ENCODE measurements at regions not wholly inside any gene's neighbourhood (a gene's known extent, or its start where the extent isn't known, plus 50 kb on each side); places are given as distances from the start of the nearest gene placed in this dataset.
"Not testable (repeated sequence)": the region's sequence is repeated elsewhere in the genome, so short reads cannot be mapped to it uniquely, and the experiment has no call there.

DNA sequence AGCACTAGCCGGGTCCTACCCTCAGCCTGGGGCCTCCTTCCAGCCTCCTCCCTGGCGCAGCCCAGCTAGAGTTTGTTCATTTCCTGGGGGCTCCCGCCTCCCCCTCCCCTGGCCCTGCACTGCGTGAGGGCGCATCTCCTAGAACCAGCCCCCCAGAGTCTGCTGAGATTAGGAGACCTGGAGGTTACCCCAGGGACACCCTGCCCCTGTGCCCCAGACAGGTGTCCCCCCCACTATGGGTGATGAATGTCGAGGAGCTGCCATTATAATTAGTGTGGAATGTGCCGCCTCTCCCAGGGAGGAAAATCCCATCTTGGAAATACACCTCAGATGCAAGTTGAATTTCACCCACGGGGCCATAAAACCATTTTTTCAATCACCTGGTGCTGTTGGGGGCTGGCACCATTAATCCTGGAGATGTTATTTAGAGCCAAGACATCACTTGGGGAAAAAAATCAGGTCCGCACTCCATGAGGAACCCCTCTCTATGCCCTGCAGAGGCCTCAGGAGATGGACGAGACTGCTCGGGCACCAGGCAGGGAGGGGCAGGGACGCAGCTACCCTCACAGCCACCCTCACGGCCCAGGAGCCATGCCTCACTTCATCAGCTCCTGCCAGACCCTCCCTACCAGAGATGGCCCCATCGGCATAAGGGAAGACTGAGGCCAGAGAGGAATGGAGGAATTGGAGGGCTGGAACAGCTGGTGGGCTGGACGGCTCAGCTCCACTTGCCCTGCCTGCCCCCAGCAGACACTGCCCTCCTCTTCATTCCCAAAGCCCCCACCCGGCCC lies 197.5 kb downstream of the IGLL1 start:
- DNase-seq (ENCODE audit: low spot score) (no peak), ATAC-seq (ENCODE audit: low FRiP score) (no peak)
- TF ChIP-seq, protein P1, sequence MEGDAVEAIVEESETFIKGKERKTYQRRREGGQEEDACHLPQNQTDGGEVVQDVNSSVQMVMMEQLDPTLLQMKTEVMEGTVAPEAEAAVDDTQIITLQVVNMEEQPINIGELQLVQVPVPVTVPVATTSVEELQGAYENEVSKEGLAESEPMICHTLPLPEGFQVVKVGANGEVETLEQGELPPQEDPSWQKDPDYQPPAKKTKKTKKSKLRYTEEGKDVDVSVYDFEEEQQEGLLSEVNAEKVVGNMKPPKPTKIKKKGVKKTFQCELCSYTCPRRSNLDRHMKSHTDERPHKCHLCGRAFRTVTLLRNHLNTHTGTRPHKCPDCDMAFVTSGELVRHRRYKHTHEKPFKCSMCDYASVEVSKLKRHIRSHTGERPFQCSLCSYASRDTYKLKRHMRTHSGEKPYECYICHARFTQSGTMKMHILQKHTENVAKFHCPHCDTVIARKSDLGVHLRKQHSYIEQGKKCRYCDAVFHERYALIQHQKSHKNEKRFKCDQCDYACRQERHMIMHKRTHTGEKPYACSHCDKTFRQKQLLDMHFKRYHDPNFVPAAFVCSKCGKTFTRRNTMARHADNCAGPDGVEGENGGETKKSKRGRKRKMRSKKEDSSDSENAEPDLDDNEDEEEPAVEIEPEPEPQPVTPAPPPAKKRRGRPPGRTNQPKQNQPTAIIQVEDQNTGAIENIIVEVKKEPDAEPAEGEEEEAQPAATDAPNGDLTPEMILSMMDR (IDR thresholded peaks at IDR 0.05), result no peak

- DNase-seq (ENCODE audit: low spot score), result no peak
- ATAC-seq (ENCODE audit: low FRiP score), result no peak
- TF ChIP-seq, protein P1 (IDR thresholded peaks at IDR 0.05), result no peak
These were observed 198.2 kb downstream of the IGLL1 start for GRCh38 chr22:23381661-23382427.

DNA sequence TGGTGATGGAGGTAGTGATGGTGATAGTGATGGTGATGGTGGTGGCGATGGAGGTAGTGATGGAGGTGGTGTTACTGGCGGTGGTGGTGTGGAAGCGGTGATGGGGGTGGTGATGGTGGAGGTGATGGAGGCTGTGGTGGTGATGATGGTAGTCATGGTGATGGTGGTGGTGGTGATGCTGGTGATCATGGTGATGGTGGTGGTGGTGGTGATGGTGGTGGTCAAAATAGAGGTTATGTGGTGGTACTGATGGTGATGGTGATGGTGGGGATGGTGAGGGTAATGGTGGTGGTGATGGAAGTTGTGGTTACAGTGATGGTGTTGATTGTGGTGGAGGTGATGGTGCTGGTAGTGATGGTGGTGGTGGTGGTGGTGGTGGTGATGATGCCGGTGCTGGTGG lies 199.2 kb downstream of the IGLL1 start:
- ATAC-seq (ENCODE audit: low FRiP score) (no peak), DNase-seq (ENCODE audit: low spot score) (no peak)
- TF ChIP-seq, protein P1 (IDR thresholded peaks at IDR 0.05), result no peak

DNA sequence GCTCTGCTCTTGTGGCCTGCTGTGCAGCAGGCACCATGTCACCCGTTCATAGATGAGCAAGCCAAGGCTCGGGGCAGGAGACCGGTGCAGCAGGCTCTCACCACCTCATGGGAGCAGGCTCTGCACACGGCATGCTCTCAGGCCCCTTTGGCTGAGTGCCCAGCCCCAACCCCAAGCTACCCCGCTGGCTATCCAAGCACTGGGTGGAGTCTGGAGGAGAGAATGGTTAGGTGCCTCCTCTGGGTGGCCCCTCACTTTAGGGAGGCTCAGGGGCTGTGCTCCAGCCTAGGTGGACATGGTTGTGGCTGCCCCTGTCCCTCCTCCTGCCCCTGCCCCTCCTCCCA lies 199.9 kb downstream of the IGLL1 start:
- TF ChIP-seq, protein P1 (IDR thresholded peaks at IDR 0.05), result no peak
- ATAC-seq (ENCODE audit: low FRiP score) (no peak), DNase-seq (ENCODE audit: low spot score) (no peak)

- DNase-seq (ENCODE audit: low spot score); ATAC-seq (ENCODE audit: low FRiP score): not testable (repeated sequence)
These were observed 199.4 kb downstream of the BCR start for GRCh38 chr22:23379540-23380229.

DNA sequence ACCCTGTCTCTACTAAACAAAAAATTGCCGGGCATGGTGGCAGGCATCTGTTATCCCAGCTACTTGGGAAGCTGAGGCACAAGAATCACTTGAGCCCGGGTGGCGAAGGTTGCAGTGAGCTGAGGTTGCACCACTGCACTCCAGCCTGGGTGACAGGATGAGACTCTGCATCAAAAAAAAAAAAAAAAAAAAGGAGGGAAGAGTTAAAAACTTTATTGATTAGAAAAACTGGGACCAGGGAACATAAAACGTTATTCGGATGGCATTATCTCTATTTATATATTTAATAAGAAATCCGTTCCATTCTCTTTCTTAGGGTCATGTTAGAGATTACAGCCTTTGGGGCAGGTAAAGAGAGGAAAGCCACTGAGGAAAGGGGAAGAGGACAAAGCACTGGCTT lies 197.5 kb downstream of the BCR start:
- TF ChIP-seq, protein P1 (IDR thresholded peaks at IDR 0.05), result no peak

GRCh38 chr22:23376256-23376655 lies 195.9 kb downstream of the BCR start:
- DNase-seq (ENCODE audit: low spot score), result no peak
- no peak for ATAC-seq (ENCODE audit: low FRiP score)
- TF ChIP-seq, protein P1 (IDR thresholded peaks at IDR 0.05), result no peak

More for the DNA sequence above, 197.5 kb downstream of the BCR start:
- ATAC-seq (ENCODE audit: low FRiP score) (no peak), DNase-seq (ENCODE audit: low spot score) (no peak)
